Heart right ventricle (tissue), 16 donors: ENCODE measurements at regions not wholly inside any gene's neighbourhood (a gene's known extent, or its start where the extent isn't known, plus 50 kb on each side); places are given as distances from the start of the nearest gene placed in this dataset.

ENCODE experiments used
- ATAC-seq, 8 donors: fragments of 200-7000 bp; cut with Tn5 transposase; one replicate each; pipeline ENCODE4 v1.9.1; 2020; ENCODE audit warnings: mild to moderate bottlenecking in 8 of 8, moderate library complexity in 8 of 8, moderate number of reproducible peaks in 1 of 8
- DNase-seq, 2 donors: peaks; one replicate each; pipeline ENCODE4 v3.0.0-alpha.2; 2020
- H3K27ac ChIP-seq, 10 donors: fragments of 200-600 bp; sonication (generic) in 2 of 10; one replicate each; pipeline versions ENCODE4 v1.5.0 to v1.8.0; 2020 to 2022; ENCODE audit warnings: mild to moderate bottlenecking in 3 of 10
- H3K27me3 ChIP-seq, 7 donors: fragments of 200-600 bp; one replicate each; pipeline ENCODE4 v1.8.0; 2021 to 2022; ENCODE audit warnings: mild to moderate bottlenecking in 2 of 7
- H3K36me3 ChIP-seq, 9 donors: fragments of 200-600 bp; sonication (generic) in 1 of 9; one replicate each; pipeline versions ENCODE4 v1.5.0 to v1.8.0; 2020 to 2022; ENCODE audit warnings: mild to moderate bottlenecking in 2 of 9
- H3K4me1 ChIP-seq, 9 donors: fragments of 200-600 bp; sonication (generic) in 1 of 9; one replicate each; pipeline versions ENCODE4 v1.5.0 to v1.8.0; 2020 to 2022; ENCODE audit warnings: mild to moderate bottlenecking in 4 of 9
- H3K4me3 ChIP-seq, 10 donors: fragments of 200-600 bp; sonication (generic) in 2 of 10; one replicate each; pipeline versions ENCODE4 v1.5.0 to v1.8.0; 2020 to 2022; ENCODE audit warnings: mild to moderate bottlenecking in 7 of 10, moderate library complexity in 2 of 10
- H3K9me3 ChIP-seq, 11 donors: fragments of 200-600 bp in 10 of 11; sonication (generic) in 2 of 11; one replicate each; pipeline versions ENCODE4 v1.5.0 to v1.8.0; 2013 to 2022; ENCODE audit warnings: mild to moderate bottlenecking in 2 of 11, control low read depth in 1 of 11, moderate library complexity in 1 of 11
- CTCF ChIP-seq, 9 donors: fragments of 200-600 bp; sonication (generic) in 2 of 9; IDR thresholded peaks; one replicate each; pipeline versions ENCODE4 v1.5.0 to v1.8.0; 2021 to 2022; ENCODE audit warnings: antibody characterized with exemption in 9 of 9, mild to moderate bottlenecking in 5 of 9, moderate library complexity in 1 of 9
- WGBS, 2 donors: extraction: QIAGEN DNeasy Blood & Tissue Kit; methylation state at CpG; one replicate each; pipeline ENCODE4 v1.1.7; 2013; ENCODE audit warnings: inconsistent platforms in 1 of 2; 5-methylcytosine and 5-hydroxymethylcytosine counted together
- intact Hi-C, 10 donors: fragments of 100-400 bp; cut with DNase I; formaldehyde crosslinking; loops; one replicate each; pipeline versions ENCODE4 v1.11.1 to v1.14.2; 2022
- donor health status: Arrhythmogenic right ventricular cardiomyopathy.
- donor health status: ischemic (EF 13 %, LVEDD 7.1; RV severe dilation, severe dysfunction).
- donor health status: healthy with polysubstance abuse.
- donor health status: DM: no; HTN: yes; CAD: no.
- donor health status: DM: no; HTN: no; CAD: no.
- donor health status: ischemic (EF 25% LVEDD 6.9; RV normal size, moderate dysfunction).
- donor health status: ischemic (EF 25% LVEDD 5.7; RV mildly dilated, moderate dysfunction).
- donor health status: healthy.
- donor health status: DM: yes; HTN: yes; CAD: no.
- donor health status: Ischemic cardiomyopathy.
- donor health status: ischemic (EF 35%, LVEDD 5.7; RV mildly dilated, moderate dysfunction).
- donor health status: nonischemic (EF 11% LVEDD 7.7; RV severe dilation, severe dysfunction).
- donor health status: DM: yes; HTN: yes; CAD: no.
- donor health status: PGD.
- donor health status: ischemic (EF 29% LVEDD 5.4; RV normal size, mild dysfunction).
- donor health status: nonischemic (EF 23%, LVEDD 6.1; RV moderate dilation, normal function).

DNA sequence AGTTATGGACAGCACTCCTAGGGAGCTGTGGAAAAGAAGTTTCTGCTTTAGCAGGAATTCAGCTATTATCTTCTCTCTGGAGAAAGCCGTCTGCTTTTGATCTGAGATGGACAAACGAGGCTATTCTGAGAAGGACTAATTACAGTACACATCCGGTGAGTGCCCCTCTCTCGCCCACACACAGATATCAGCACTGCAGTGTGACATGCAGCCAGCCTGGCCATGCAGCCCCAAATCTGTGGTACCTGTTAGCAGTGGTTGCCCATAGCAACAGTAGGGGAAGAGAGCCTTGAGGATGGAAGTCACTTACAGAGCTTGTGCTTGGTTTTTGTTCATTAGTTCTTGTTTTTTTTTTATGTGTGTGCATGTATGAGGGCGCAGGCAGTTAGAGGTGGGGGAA, 73.9 kb upstream of the TRIB2 start:
- Histone ChIP-seq H3K4me1 (peaks cover 0 to 2% (median 0%) of the 10 kb centered on the region in 9 donors), H3K36me3 (no peaks in the 10 kb centered on the region), H3K27ac (no peak overlapping the region), H3K27me3 (no peaks in the 10 kb centered on the region), H3K9me3 (peaks cover 0 to 12% (median 0%) of the 10 kb centered on the region in 11 donors), H3K4me3 (no peak overlapping the region)
- DNase-seq (no peak), ATAC-seq (no peak)
- 67 to 69% methylated on average over 5 of the region's 5 CpGs for WGBS, 2 donors
- intact Hi-C loops, result no loop called here
- no peak for TF ChIP-seq CTCF (IDR thresholded peaks at IDR 0.05)

DNA sequence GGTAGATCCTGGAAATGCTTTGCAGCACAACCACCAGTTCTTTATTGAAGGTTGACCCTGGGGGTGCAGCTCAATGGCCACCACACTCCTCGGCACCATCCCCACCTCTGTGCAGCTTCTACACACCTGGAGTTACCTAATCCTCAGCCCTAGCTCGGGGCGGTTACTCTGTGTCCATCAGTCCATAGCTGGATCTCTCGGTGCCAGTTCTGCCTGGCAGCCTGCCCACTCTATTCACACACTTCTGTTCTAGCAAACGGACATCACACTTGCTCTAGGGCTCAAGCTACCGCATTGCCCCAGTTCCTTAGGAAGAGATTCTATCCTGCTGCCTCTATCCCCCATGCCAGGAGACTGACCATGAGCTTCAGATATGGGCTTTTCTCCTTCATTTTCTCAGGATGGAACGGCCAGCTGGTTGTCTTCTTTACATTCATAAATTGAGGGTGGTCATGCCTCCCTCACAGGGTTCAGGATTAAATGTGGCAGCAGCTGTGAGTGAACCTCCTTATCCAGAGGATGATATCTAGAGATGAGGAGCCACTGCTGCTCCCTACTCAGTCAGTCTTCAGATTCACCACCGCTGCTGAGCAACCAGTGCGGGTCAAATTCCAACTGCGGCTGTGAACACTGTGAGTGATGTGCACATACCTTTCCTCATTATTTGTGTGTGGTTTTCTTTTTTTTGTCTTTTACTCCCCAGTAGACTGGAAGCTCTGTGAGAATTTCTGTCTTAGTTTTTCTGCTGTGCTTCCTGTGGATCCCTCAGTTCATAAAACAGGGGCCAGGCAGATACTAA, 66.9 kb upstream of the TRIB2 start:
- ATAC-seq, result no peak

DNA sequence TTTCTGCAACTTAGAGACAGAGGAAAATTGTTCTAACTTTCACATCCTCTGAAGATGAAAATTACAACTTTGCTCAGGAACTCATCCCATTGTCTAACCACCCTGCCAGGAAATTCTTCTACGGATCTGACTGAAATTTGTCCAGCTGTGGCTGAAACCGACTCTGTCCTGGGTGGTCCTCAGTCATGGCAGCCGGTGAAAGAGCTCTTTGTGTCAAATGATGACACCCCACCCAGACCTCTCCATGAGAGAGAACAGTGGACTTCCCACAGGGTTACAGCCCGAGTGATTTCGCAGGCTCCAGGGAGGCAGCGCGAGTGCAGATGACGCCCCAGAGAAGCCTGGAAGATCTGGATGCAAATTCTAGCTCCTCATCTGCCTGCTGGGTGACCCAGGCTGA, 65.1 kb upstream of the TRIB2 start:
- TF ChIP-seq CTCF (IDR thresholded peaks at IDR 0.05), result no peak
- H3K27ac ChIP-seq, result no peak overlapping the region
- 66 to 70% methylated on average over 8 of the region's 8 CpGs for WGBS, 2 donors
- intact Hi-C loops, result no loop called here
- no peaks in the 10 kb centered on the region for H3K36me3 ChIP-seq
- peaks cover 0 to 4% (median 0%) of the 10 kb centered on the region in 11 donors for H3K9me3 ChIP-seq
- peak in 5 of 8 donors; percentile 31 to 71 (median 54) for ATAC-seq
- DNase-seq, result no peak
- no peaks in the 10 kb centered on the region for H3K27me3 ChIP-seq
- H3K4me3 ChIP-seq, result no peak overlapping the region
- H3K4me1 ChIP-seq, result no peaks in the 10 kb centered on the region

More for the DNA sequence above, 66.9 kb upstream of the TRIB2 start:
- intact Hi-C loops, result no loop called here
- no peaks in the 10 kb centered on the region for H3K36me3 ChIP-seq
- H3K9me3 ChIP-seq, result peaks cover 0 to 12% (median 0%) of the 10 kb centered on the region in 11 donors
- H3K27me3 ChIP-seq, result no peaks in the 10 kb centered on the region
- no peaks in the 10 kb centered on the region for H3K4me1 ChIP-seq
- no peak overlapping the region for H3K27ac ChIP-seq
- 72 to 79% methylated on average over 10 of the region's 10 CpGs for WGBS, 2 donors
- peak in 1 of 2 donors; percentile 19 for DNase-seq
- no peak overlapping the region for H3K4me3 ChIP-seq
- TF ChIP-seq CTCF (IDR thresholded peaks at IDR 0.05), result no peak

DNA sequence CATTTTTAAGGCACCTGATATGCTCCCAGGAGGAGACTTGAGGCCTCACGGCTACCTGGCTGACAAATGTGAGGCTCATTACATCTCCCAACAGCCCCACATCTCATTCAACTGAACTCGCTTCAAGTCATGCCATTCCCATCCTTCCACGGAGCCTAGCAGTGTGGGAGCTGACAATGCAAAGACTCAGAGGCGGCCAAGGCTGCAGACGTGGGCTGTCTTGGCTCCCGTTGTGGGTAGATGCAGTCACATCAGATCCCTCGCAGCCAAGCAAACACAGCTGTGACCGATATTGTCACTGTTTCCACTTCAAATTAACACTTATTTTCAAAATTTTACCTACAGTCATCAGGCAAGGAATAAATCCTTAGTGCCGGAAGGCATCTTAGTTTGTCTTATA, 64.0 kb upstream of the TRIB2 start:
- DNase-seq, result peak in 1 of 2 donors; percentile 45
- no peak overlapping the region for H3K4me3 ChIP-seq
- 77 to 78% methylated on average over 9 of the region's 9 CpGs for WGBS, 2 donors
- no peak for TF ChIP-seq CTCF (IDR thresholded peaks at IDR 0.05)
- no peaks in the 10 kb centered on the region for H3K4me1 ChIP-seq
- peak in 7 of 8 donors; percentile 64 to 87 (median 73) for ATAC-seq
- no peaks in the 10 kb centered on the region for H3K9me3 ChIP-seq
- no peaks in the 10 kb centered on the region for H3K27me3 ChIP-seq
- intact Hi-C loops, result no loop called here
- H3K27ac ChIP-seq, result peak overlapping the region in 1 of 10 donors; percentile 25
- H3K36me3 ChIP-seq, result no peaks in the 10 kb centered on the region
